DOHH2 (cell line): ENCODE measurements at regions not wholly inside any gene's neighbourhood (a gene's known extent, or its start where the extent isn't known, plus 50 kb on each side); places are given as distances from the start of the nearest gene placed in this dataset.

Experiments used
- EZH2phosphoT487 ChIP-seq: fragments of 200-600 bp; sonication (generic); IDR thresholded peaks from 2 replicates; pipeline ENCODE4 v1.6.1; 2017; ENCODE audit warnings: borderline replicate concordance, mild to moderate bottlenecking, antibody characterized with exemption, low read length, moderate library complexity, mixed read lengths
- TF ChIP-seq, protein P1 (sequence below): fragments of 200-600 bp; sonication (generic); IDR thresholded peaks from one replicate; pipeline ENCODE4 v1.5.1; 2014; ENCODE audit warnings: antibody characterized with exemption, mild to moderate bottlenecking, low read depth, low read length; ENCODE audit not compliant: poor library complexity, severe bottlenecking

DNA sequence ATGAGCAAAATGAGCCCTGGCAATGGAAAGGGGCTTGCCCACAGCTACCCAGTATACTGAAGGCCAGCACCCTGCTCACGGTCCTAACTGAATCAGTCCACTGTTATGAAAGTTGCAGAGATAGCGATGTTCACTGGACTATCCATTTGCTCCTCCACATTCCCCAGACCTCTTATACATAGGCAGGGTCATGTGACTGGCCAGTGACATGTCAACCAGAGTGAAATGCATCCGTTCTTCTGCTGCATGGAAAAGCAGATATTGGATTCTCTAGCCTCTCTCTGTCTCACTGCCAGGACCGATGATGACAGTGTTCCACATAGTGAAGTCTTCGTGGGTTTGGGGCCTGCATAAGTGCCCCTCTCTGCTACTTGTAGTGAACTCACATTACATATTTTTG is 503.4 kb downstream of the RPS24 start:
- TF ChIP-seq, protein P1, sequence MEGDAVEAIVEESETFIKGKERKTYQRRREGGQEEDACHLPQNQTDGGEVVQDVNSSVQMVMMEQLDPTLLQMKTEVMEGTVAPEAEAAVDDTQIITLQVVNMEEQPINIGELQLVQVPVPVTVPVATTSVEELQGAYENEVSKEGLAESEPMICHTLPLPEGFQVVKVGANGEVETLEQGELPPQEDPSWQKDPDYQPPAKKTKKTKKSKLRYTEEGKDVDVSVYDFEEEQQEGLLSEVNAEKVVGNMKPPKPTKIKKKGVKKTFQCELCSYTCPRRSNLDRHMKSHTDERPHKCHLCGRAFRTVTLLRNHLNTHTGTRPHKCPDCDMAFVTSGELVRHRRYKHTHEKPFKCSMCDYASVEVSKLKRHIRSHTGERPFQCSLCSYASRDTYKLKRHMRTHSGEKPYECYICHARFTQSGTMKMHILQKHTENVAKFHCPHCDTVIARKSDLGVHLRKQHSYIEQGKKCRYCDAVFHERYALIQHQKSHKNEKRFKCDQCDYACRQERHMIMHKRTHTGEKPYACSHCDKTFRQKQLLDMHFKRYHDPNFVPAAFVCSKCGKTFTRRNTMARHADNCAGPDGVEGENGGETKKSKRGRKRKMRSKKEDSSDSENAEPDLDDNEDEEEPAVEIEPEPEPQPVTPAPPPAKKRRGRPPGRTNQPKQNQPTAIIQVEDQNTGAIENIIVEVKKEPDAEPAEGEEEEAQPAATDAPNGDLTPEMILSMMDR, result no peak
- TF ChIP-seq EZH2phosphoT487, result no peak
